OCI-LY1 (cell line): ENCODE measurements at regions not wholly inside any gene's neighbourhood (a gene's known extent, or its start where the extent isn't known, plus 50 kb on each side); places are given as distances from the start of the nearest gene placed in this dataset.

Experiments
- H2AFZ ChIP-seq: fragments of 200-600 bp; sonication (generic), shearing (Covaris generic); 2 replicates; pipeline ENCODE4 v1.6.0; 2014; ENCODE audit warnings: antibody characterized with exemption, mild to moderate bottlenecking, low read length
- H3F3A ChIP-seq: fragments of 200-600 bp; sonication (generic), shearing (Covaris generic); 2 replicates; pipeline ENCODE4 v1.6.0; 2014; ENCODE audit warnings: mild to moderate bottlenecking, antibody characterized with exemption, low read length, moderate library complexity; ENCODE audit not compliant: insufficient read depth
- H3K27ac ChIP-seq: fragments of 200-600 bp; sonication (generic); 2 replicates; pipeline ENCODE4 v1.5.1; 2014; ENCODE audit warnings: low read length, mixed run types, mild to moderate bottlenecking, low read depth; ENCODE audit not compliant: poor library complexity, severe bottlenecking
- H3K27me3 ChIP-seq: fragments of 200-600 bp; sonication (generic); 2 replicates; pipeline ENCODE4 v1.6.0; 2014; ENCODE audit warnings: antibody characterized with exemption, mild to moderate bottlenecking, low read length, moderate library complexity; ENCODE audit not compliant: insufficient read depth
- H3K36me3 ChIP-seq: fragments of 200-600 bp; sonication (generic); 2 replicates; pipeline ENCODE4 v1.6.1; 2014; ENCODE audit warnings: mild to moderate bottlenecking, antibody characterized with exemption, low read length, moderate library complexity, mixed read lengths; ENCODE audit not compliant: insufficient read depth
- H3K4me1 ChIP-seq: fragments of 200-600 bp; sonication (generic); 2 replicates; pipeline ENCODE4 v1.5.1; 2014; ENCODE audit warnings: mild to moderate bottlenecking, low read length, moderate library complexity; ENCODE audit not compliant: insufficient read depth, severe bottlenecking
- H3K4me2 ChIP-seq: fragments of 200-600 bp; sonication (generic), shearing (Covaris generic); 2 replicates; pipeline ENCODE4 v1.6.1; 2014; ENCODE audit warnings: low read length
- H3K4me3 ChIP-seq: fragments of 200-600 bp; sonication (generic); 2 replicates; pipeline ENCODE4 v1.5.1; 2014; ENCODE audit warnings: low read length, low read depth, mild to moderate bottlenecking, mixed read lengths; ENCODE audit not compliant: poor library complexity, severe bottlenecking
- H3K79me2 ChIP-seq: fragments of 200-600 bp; shearing (Covaris generic); 2 replicates; pipeline ENCODE4 v1.6.1; 2016; ENCODE audit warnings: mixed run types, low read length, mixed read lengths; ENCODE audit not compliant: insufficient read depth
- H3K9ac ChIP-seq: fragments of 200-600 bp; sonication (generic), shearing (Covaris generic); 2 replicates; pipeline ENCODE4 v1.6.1; 2014; ENCODE audit warnings: mild to moderate bottlenecking, low read length, mixed read lengths
- H3K9me2 ChIP-seq: fragments of 200-600 bp; sonication (generic), shearing (Covaris generic); 2 replicates; pipeline ENCODE4 v1.6.1; 2014; ENCODE audit warnings: low read depth, mild to moderate bottlenecking, low read length, mixed read lengths
- H3K9me3 ChIP-seq: fragments of 200-600 bp; shearing (Covaris generic); 2 replicates; pipeline ENCODE4 v1.6.1; 2014; ENCODE audit warnings: low read length, mixed read lengths
- H4K20me1 ChIP-seq: fragments of 200-600 bp; sonication (generic), shearing (Covaris generic); 2 replicates; pipeline ENCODE4 v1.6.0; 2016; ENCODE audit warnings: mild to moderate bottlenecking, low read length; ENCODE audit not compliant: insufficient read depth
- CTCF ChIP-seq: fragments of 200-600 bp; sonication (generic), shearing (Covaris generic); IDR thresholded peaks from 2 replicates; pipeline ENCODE4 v1.5.1; 2017; ENCODE audit warnings: mild to moderate bottlenecking, antibody characterized with exemption, low read length, moderate library complexity, mixed read lengths
- EZH2 ChIP-seq: fragments of 200-600 bp; sonication (generic), shearing (Covaris generic); IDR thresholded peaks from 2 replicates; pipeline ENCODE4 v1.8.0; 2017; ENCODE audit warnings: borderline replicate concordance, mixed run types, mild to moderate bottlenecking, antibody characterized with exemption, low read length, moderate library complexity, mixed read lengths

GRCh38 chr6:76453270-76453669 is 380.8 kb upstream of the IMPG1 start:
- Histone ChIP-seq H3K27me3 (no peaks in the 10 kb centered on the region), H3F3A (no peaks in the 10 kb centered on the region), H2AFZ (no peak overlapping the region), H3K9me2 (no peaks in the 10 kb centered on the region), H3K9ac (no peak overlapping the region), H3K27ac (no peak overlapping the region), H3K4me2 (no peak overlapping the region), H3K4me1 (no peaks in the 10 kb centered on the region), H3K9me3 (no peaks in the 10 kb centered on the region), H3K4me3 (no peak overlapping the region), H3K79me2 (no peaks in the 10 kb centered on the region), H4K20me1 (no peaks in the 10 kb centered on the region), H3K36me3 (no peaks in the 10 kb centered on the region)
- no peak for TF ChIP-seq CTCF
- no peak for TF ChIP-seq EZH2

- TF ChIP-seq CTCF = no peak
- no peak for TF ChIP-seq EZH2
- no peaks in the 10 kb centered on the region for H3K27me3 ChIP-seq
- H3K4me3 ChIP-seq = no peak overlapping the region
- no peaks in the 10 kb centered on the region for H3K4me1 ChIP-seq
- no peak overlapping the region for H3K4me2 ChIP-seq
- H3K36me3 ChIP-seq = no peaks in the 10 kb centered on the region
- no peaks in the 10 kb centered on the region for H3K9me2 ChIP-seq
- H3K79me2 ChIP-seq = no peaks in the 10 kb centered on the region
- no peaks in the 10 kb centered on the region for H3K9me3 ChIP-seq
- no peak overlapping the region for H3K9ac ChIP-seq
- H3K27ac ChIP-seq = no peak overlapping the region
- H4K20me1 ChIP-seq = no peaks in the 10 kb centered on the region
- H3F3A ChIP-seq = no peaks in the 10 kb centered on the region
- H2AFZ ChIP-seq = no peak overlapping the region
Measured at GRCh38 chr6:76451926-76452709, 379.7 kb upstream of the IMPG1 start.

GRCh38 chr6:76448109-76448508 is 375.6 kb upstream of the IMPG1 start:
- Histone ChIP-seq H3K36me3 (no peaks in the 10 kb centered on the region), H4K20me1 (no peaks in the 10 kb centered on the region), H3K9me3 (no peaks in the 10 kb centered on the region), H3K79me2 (no peaks in the 10 kb centered on the region), H2AFZ (no peak overlapping the region), H3K9me2 (no peaks in the 10 kb centered on the region), H3K9ac (no peak overlapping the region), H3K4me1 (no peaks in the 10 kb centered on the region), H3K4me3 (no peak overlapping the region), H3K27me3 (no peaks in the 10 kb centered on the region), H3K27ac (no peak overlapping the region), H3K4me2 (no peak overlapping the region), H3F3A (no peaks in the 10 kb centered on the region)
- TF ChIP-seq CTCF = no peak
- TF ChIP-seq EZH2 = no peak
